H9 (cell line): ENCODE measurements at regions not wholly inside any gene's neighbourhood (a gene's known extent, or its start where the extent isn't known, plus 50 kb on each side); places are given as distances from the start of the nearest gene placed in this dataset.

Experiments
- DNase-seq: peaks from one replicate; pipeline ENCODE4 v3.0.0-alpha.2; 2017
- H2AFZ ChIP-seq: one replicate; pipeline ENCODE4 v1.6.1; 2013; ENCODE audit warnings: mild to moderate bottlenecking, low read length, control low read depth, moderate library complexity
- H2AK5ac ChIP-seq: 2 replicates; pipeline ENCODE4 v1.6.1; 2013; ENCODE audit warnings: low read length, control low read depth, mixed read lengths; ENCODE audit not compliant: insufficient read length
- H2BK120ac ChIP-seq: one replicate; pipeline ENCODE4 v1.6.1; 2013; ENCODE audit warnings: low read depth, mild to moderate bottlenecking, low read length, control low read depth, inconsistent platforms; ENCODE audit not compliant: poor library complexity, severe bottlenecking
- H2BK12ac ChIP-seq: 2 replicates; pipeline ENCODE4 v1.6.1; 2013; ENCODE audit warnings: low read length, control low read depth, mixed read lengths, low read depth; ENCODE audit not compliant: insufficient read length
- H2BK15ac ChIP-seq: 2 replicates; pipeline ENCODE4 v1.6.1; 2013; ENCODE audit warnings: low read depth, low read length, control low read depth
- H2BK20ac ChIP-seq: one replicate; pipeline ENCODE4 v1.6.1; 2013; ENCODE audit warnings: low read depth, mild to moderate bottlenecking, low read length, control low read depth, inconsistent platforms; ENCODE audit not compliant: poor library complexity, severe bottlenecking
- H2BK5ac ChIP-seq: 2 replicates; pipeline ENCODE4 v1.6.1; 2013; ENCODE audit warnings: low read length, control low read depth, mixed read lengths; ENCODE audit not compliant: insufficient read length
- H3K14ac ChIP-seq: 2 replicates; pipeline ENCODE4 v1.6.1; 2013; ENCODE audit warnings: low read length, control low read depth; ENCODE audit not compliant: insufficient read depth
- H3K18ac ChIP-seq: 2 replicates; pipeline ENCODE4 v1.6.1; 2013; ENCODE audit warnings: low read depth, mild to moderate bottlenecking, mixed read lengths, low read length, control low read depth; ENCODE audit not compliant: insufficient read length
- H3K23ac ChIP-seq: 2 replicates; pipeline ENCODE4 v1.6.1; 2013; ENCODE audit warnings: low read length, control low read depth, mixed read lengths, low read depth; ENCODE audit not compliant: insufficient read length
- H3K23me2 ChIP-seq: 2 replicates; pipeline ENCODE4 v1.6.1; 2013; ENCODE audit warnings: low read depth, mild to moderate bottlenecking, mixed read lengths, low read length, control low read depth; ENCODE audit not compliant: insufficient read length, poor library complexity, severe bottlenecking
- H3K27ac ChIP-seq: 2 replicates; pipeline ENCODE4 v1.5.1; 2013; ENCODE audit warnings: low read length, control low read depth, mixed read lengths, low read depth; ENCODE audit not compliant: insufficient read length
- H3K27me3 ChIP-seq: 2 replicates; pipeline ENCODE4 v1.6.1; 2013; ENCODE audit warnings: low read length, control low read depth, inconsistent platforms; ENCODE audit not compliant: insufficient read depth
- H3K4ac ChIP-seq: 2 replicates; pipeline ENCODE4 v1.6.1; 2013; ENCODE audit warnings: low read depth, mild to moderate bottlenecking, control low read depth, inconsistent platforms, low read length, moderate library complexity
- H3K4me1 ChIP-seq: 2 replicates; pipeline ENCODE4 v1.6.1; 2013; ENCODE audit warnings: low read length, control low read depth, inconsistent platforms; ENCODE audit not compliant: insufficient read depth
- H3K4me2 ChIP-seq: 2 replicates; pipeline ENCODE4 v1.6.1; 2013; ENCODE audit warnings: low read length, control low read depth, mixed read lengths; ENCODE audit not compliant: insufficient read length, insufficient read depth
- H3K56ac ChIP-seq: 2 replicates; pipeline ENCODE4 v1.6.1; 2013; ENCODE audit warnings: low read depth, mild to moderate bottlenecking, mixed read lengths, low read length, control low read depth; ENCODE audit not compliant: insufficient read length
- H3K79me1 ChIP-seq: 2 replicates; pipeline ENCODE4 v1.6.1; 2013; ENCODE audit warnings: low read depth, mild to moderate bottlenecking, moderate library complexity, low read length, control low read depth, inconsistent platforms; ENCODE audit not compliant: insufficient read depth, poor library complexity, severe bottlenecking
- H3K79me2 ChIP-seq: 2 replicates; pipeline ENCODE4 v1.6.1; 2013; ENCODE audit warnings: low read length, control low read depth, inconsistent platforms; ENCODE audit not compliant: insufficient read depth
- H3K9ac ChIP-seq: 2 replicates; pipeline ENCODE4 v1.6.1; 2013; ENCODE audit warnings: low read length, control low read depth, mixed read lengths; ENCODE audit not compliant: insufficient read length; ENCODE audit errors: extremely low read depth
- H3K9me3 ChIP-seq: one replicate; pipeline ENCODE4 v1.6.1; 2013; ENCODE audit warnings: low read depth, low read length, inconsistent platforms; ENCODE audit not compliant: control insufficient read depth
- H3T11ph ChIP-seq: one replicate; pipeline ENCODE4 v1.6.1; 2013; ENCODE audit warnings: mild to moderate bottlenecking, low read length, control low read depth, inconsistent platforms
- H4K20me1 ChIP-seq: one replicate; pipeline ENCODE4 v1.6.1; 2013; ENCODE audit not compliant: control insufficient read depth, insufficient read length, insufficient read depth
- H4K5ac ChIP-seq: 2 replicates; pipeline ENCODE4 v1.6.1; 2013; ENCODE audit warnings: low read depth, mild to moderate bottlenecking, mixed read lengths, low read length, control low read depth; ENCODE audit not compliant: insufficient read length
- H4K8ac ChIP-seq: replicated peaks from 2 replicates; pipeline ENCODE4 v1.6.1; 2013; ENCODE audit warnings: low read length, control low read depth, mixed read lengths, low read depth; ENCODE audit not compliant: insufficient read length
- H4K91ac ChIP-seq: 2 replicates; pipeline ENCODE4 v1.6.1; 2013; ENCODE audit warnings: low read depth, mild to moderate bottlenecking, moderate library complexity, mixed read lengths, low read length, control low read depth; ENCODE audit not compliant: insufficient read length
- H3K27ac Mint-ChIP-seq, 3 experiments: 2 replicates in 2 of 3; 3 replicates in 1 of 3; pipeline ENCODE4 v1.8.0; 2020 to 2021; ENCODE audit warnings: mixed read lengths in 3 of 3, mild to moderate bottlenecking in 1 of 3, moderate library complexity in 1 of 3
- H3K27me3 Mint-ChIP-seq: 2 replicates; pipeline ENCODE4 v1.8.0; 2021; ENCODE audit warnings: low read depth, mild to moderate bottlenecking, moderate library complexity, mixed read lengths
- H3K36me3 Mint-ChIP-seq, 3 experiments: 2 replicates in 2 of 3; 3 replicates in 1 of 3; pipeline ENCODE4 v1.8.0; 2020 to 2021; ENCODE audit warnings: low read depth in 3 of 3, mixed read lengths in 3 of 3; ENCODE audit not compliant: insufficient read depth in 1 of 3
- H3K4me1 Mint-ChIP-seq, 2 experiments: 2 replicates each; pipeline ENCODE4 v1.8.0; 2020; ENCODE audit warnings: mixed read lengths in 2 of 2
- H3K4me3 Mint-ChIP-seq, 2 experiments: 2 replicates in 1 of 2; 3 replicates in 1 of 2; pipeline ENCODE4 v1.8.0; 2020 to 2021; ENCODE audit warnings: mild to moderate bottlenecking in 2 of 2, mixed read lengths in 2 of 2, moderate library complexity in 1 of 2
- H3K9me3 Mint-ChIP-seq, 2 experiments: 2 replicates in 1 of 2; 3 replicates in 1 of 2; pipeline ENCODE4 v1.8.0; 2020; ENCODE audit warnings: mild to moderate bottlenecking in 2 of 2, mixed read lengths in 2 of 2, moderate library complexity in 1 of 2
- CTCF ChIP-seq: fragments of 200-600 bp; sonication (generic); conservative IDR thresholded peaks from 3 replicates; pipeline ENCODE4 v1.8.0; 2021; ENCODE audit warnings: antibody characterized with exemption, mild to moderate bottlenecking
- WGBS: extraction: QIAGEN DNeasy Blood & Tissue Kit; methylation state at CpG from one replicate; pipeline ENCODE4 v1.1.7; 2013; ENCODE audit warnings: missing lambda C conversion rate, low lambda C conversion rate, mixed read lengths; ENCODE audit not compliant: insufficient read length; ENCODE audit errors: extremely low coverage; 5-methylcytosine and 5-hydroxymethylcytosine counted together

DNA sequence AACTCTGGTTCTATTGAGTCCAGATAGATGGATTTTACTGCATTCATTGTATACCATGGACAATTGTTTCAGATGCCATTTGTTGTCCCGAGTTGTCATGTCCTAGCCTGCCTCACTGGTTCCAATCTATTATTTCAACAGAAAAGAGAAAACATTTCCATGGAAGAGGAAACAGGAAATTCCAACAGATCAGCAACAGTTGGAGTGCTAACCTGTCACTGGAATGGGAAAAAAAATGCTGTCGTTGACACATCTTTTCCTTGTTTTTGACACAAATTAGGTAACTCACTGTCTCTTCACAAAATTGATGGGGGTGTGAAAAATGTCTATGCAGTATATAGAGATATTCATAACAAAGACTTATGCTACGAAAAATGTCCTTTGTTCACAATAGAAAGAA is 432.0 kb upstream of the TBL1XR1 start:
- no peak overlapping the region for H3K4me3 Mint-ChIP-seq
- Histone ChIP-seq H3K23ac (no peak overlapping the region), H2BK120ac (no peak overlapping the region), H4K5ac (no peak overlapping the region), H3K27me3 (no peaks in the 10 kb centered on the region), H3K9ac (no peak overlapping the region), H3K9me3 (no peaks in the 10 kb centered on the region), H2BK20ac (no peak overlapping the region), H4K20me1 (no peaks in the 10 kb centered on the region), H3K14ac (no peak overlapping the region), H3K79me1 (no peaks in the 10 kb centered on the region), H3K4ac (no peak overlapping the region), H3K27ac (no peak overlapping the region), H2BK15ac (no peak overlapping the region), H3K56ac (no peak overlapping the region), H3K23me2 (no peaks in the 10 kb centered on the region), H2AK5ac (no peak overlapping the region), H2BK12ac (no peak overlapping the region), H2AFZ (no peak overlapping the region), H3K4me2 (no peak overlapping the region), H4K8ac (no peak overlapping the region), H4K91ac (no peak overlapping the region), H3K18ac (no peak overlapping the region), H3T11ph (no peak overlapping the region), H2BK5ac (no peak overlapping the region), H3K79me2 (no peaks in the 10 kb centered on the region), H3K4me1 (no peaks in the 10 kb centered on the region)
- H3K27me3 Mint-ChIP-seq = peaks cover 2% of the 10 kb centered on the region
- DNase-seq = no peak
- peaks cover 2 to 13% of the 10 kb centered on the region in 2 experiments; a peak in 2 of 4 replicates for H3K4me1 Mint-ChIP-seq
- peaks cover 5 to 11% of the 10 kb centered on the region in 2 experiments; a peak in 4 of 5 replicates for H3K9me3 Mint-ChIP-seq
- no CpG with 5 or more reads among the region's 3 CpGs for WGBS
- no peak for TF ChIP-seq CTCF
- no peak overlapping the region for H3K27ac Mint-ChIP-seq
- H3K36me3 Mint-ChIP-seq = peaks cover 3 to 6% (median 3%) of the 10 kb centered on the region in 3 experiments; a peak in 6 of 7 replicates
